GM20000 (cell line): ENCODE measurements at regions not wholly inside any gene's neighbourhood (a gene's known extent, or its start where the extent isn't known, plus 50 kb on each side); places are given as distances from the start of the nearest gene placed in this dataset.
"Not testable (repeated sequence)": the region's sequence is repeated elsewhere in the genome, so short reads cannot be mapped to it uniquely, and the experiment has no call there.

Experiments used
- DNase-seq: peaks from one replicate; pipeline ENCODE4 v3.0.0; 2012; ENCODE audit warnings: low spot score
- TF ChIP-seq, protein P1 (sequence below): IDR thresholded peaks from 2 replicates; pipeline ENCODE4 v1.5.1; 2012; ENCODE audit warnings: mild to moderate bottlenecking, control low read depth; ENCODE audit errors: extremely low read depth, missing control alignments

DNA sequence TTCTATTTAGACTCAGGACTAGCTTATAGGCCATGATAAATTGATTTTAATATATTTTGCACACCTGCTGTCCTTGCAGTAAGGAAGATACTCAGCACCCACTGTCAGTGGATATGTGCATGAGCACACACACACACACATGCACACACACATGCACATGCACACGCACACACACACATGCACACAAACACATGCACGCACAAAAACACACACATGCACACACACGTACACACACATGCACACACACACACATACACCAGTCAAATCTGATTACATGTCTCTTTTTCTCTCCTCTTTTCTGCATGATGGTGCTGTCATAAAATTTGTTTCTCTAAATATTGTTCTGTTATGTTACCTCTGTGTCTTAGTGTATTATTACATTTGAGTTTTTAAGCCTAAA lies 87.3 kb upstream of the OSTN start:
- no peak for DNase-seq
- TF ChIP-seq, protein P1, sequence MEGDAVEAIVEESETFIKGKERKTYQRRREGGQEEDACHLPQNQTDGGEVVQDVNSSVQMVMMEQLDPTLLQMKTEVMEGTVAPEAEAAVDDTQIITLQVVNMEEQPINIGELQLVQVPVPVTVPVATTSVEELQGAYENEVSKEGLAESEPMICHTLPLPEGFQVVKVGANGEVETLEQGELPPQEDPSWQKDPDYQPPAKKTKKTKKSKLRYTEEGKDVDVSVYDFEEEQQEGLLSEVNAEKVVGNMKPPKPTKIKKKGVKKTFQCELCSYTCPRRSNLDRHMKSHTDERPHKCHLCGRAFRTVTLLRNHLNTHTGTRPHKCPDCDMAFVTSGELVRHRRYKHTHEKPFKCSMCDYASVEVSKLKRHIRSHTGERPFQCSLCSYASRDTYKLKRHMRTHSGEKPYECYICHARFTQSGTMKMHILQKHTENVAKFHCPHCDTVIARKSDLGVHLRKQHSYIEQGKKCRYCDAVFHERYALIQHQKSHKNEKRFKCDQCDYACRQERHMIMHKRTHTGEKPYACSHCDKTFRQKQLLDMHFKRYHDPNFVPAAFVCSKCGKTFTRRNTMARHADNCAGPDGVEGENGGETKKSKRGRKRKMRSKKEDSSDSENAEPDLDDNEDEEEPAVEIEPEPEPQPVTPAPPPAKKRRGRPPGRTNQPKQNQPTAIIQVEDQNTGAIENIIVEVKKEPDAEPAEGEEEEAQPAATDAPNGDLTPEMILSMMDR: no peak

DNA sequence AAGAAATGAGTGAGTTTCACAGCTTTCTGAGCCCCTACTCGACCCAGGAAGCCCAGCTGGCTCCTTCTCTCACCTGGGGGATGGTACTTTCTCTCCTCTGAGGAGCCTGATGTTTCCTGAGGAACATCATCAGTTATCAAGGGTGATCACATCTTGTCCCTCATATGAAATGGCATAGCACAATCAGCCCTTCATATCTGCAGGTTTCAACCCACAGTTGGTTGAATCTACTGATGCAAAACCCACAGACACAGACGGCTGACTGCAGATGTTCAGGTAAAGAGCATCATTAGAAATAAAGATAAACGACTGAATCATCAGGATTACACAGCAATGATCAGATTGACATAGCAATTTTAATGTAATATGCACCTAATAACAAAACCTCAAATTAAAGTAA lies 93.6 kb upstream of the OSTN start:
- DNase-seq: no peak
- TF ChIP-seq, protein P1: no peak

DNA sequence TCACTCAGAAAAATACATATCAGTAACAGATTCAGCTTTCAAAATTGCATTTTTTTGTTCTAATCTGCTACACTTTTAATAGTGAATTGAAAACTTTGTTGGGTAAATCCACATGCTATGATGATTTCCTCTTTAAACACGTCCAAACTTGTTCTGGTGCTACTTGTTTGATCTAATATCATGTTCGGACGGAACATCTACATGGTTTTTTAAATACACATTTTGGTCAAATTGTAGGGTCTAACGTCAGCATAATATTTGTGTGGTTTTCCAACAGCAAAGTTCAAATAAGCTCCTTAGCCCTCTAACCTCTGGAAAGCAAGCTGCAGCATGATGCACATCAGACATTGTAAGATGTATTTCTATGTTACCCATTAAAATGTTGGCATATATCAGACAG lies 98.5 kb upstream of the OSTN start:
- TF ChIP-seq, protein P1: no peak
- no peak for DNase-seq

GRCh38 chr3:191094057-191094845 lies 104.8 kb upstream of the OSTN start:
- DNase-seq: no peak
- TF ChIP-seq, protein P1: no peak

- TF ChIP-seq, protein P1: no peak
Measured at GRCh38 chr3:191087391-191087790, 111.7 kb upstream of the OSTN start.

DNA sequence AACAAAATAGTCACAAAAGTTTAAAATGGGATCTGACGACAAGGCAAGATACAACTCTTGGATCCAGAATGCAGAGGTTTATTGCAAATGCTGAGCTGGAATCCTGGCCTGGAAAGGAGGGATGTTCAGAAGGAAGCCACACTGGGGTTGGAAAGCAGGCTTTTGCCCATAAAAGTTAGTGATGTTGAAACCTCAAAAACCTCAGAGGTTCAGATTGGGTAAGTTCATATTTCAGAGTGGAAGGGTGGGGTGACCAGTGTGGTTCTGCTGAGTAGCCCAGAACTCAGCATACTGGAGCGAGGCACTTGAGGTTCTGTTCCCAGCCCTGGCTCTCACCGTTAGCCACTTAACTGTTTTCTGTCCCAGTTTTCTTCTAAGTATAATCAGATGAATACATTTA lies 114.0 kb upstream of the OSTN start:
- TF ChIP-seq, protein P1: no peak
- DNase-seq: no peak

More at GRCh38 chr3:191087391-191087790, 111.7 kb upstream of the OSTN start:
- no peak for DNase-seq

GRCh38 chr3:191078913-191079312 lies 120.1 kb upstream of the OSTN start:
- not testable (repeated sequence) for DNase-seq
